Breast epithelium (tissue), 4 donors: ENCODE measurements at regions not wholly inside any gene's neighbourhood (a gene's known extent, or its start where the extent isn't known, plus 50 kb on each side); places are given as distances from the start of the nearest gene placed in this dataset.

Source experiments
- DNase-seq, 2 donors: peaks; one replicate each; pipeline ENCODE4 v3.0.0-alpha.2; 2019; ENCODE audit warnings: low spot score in 2 of 2
- H3K27ac ChIP-seq, 2 donors: fragments of 200-600 bp; sonication (generic) in 1 of 2; one replicate each; pipeline ENCODE4 v1.5.1; 2016 to 2019; ENCODE audit warnings: mild to moderate bottlenecking in 1 of 2
- H3K27me3 ChIP-seq, 2 donors: fragments of 200-600 bp; sonication (generic) in 1 of 2; one replicate each; pipeline versions ENCODE4 v1.5.1 to v1.6.0; 2017 to 2019; ENCODE audit warnings: control low read depth in 1 of 2, mild to moderate bottlenecking in 1 of 2
- H3K36me3 ChIP-seq: fragments of 200-600 bp; one replicate; pipeline ENCODE4 v1.5.1; 2019
- H3K4me1 ChIP-seq, 2 donors: fragments of 200-600 bp; sonication (generic); one replicate each; pipeline ENCODE4 v1.5.1; 2016 to 2019; ENCODE audit warnings: control low read depth in 1 of 2
- H3K4me3 ChIP-seq, 3 donors: fragments of 200-600 bp; sonication (generic); 1 replicate in 2 of 3; 2 replicates in 1 of 3; pipeline ENCODE4 v1.5.1; 2016 to 2019; ENCODE audit warnings: mild to moderate bottlenecking in 3 of 3, moderate library complexity in 2 of 3
- H3K9me3 ChIP-seq, 2 donors: fragments of 200-600 bp; sonication (generic) in 1 of 2; one replicate each; pipeline ENCODE4 v1.5.1; 2016 to 2019; ENCODE audit warnings: control low read depth in 1 of 2
- CTCF ChIP-seq, 3 donors: fragments of 450-650 bp; IDR thresholded peaks; one replicate each; pipeline ENCODE4 v1.5.1; 2016 to 2017; ENCODE audit warnings: antibody characterized with exemption in 3 of 3, mild to moderate bottlenecking in 3 of 3, moderate library complexity in 3 of 3
- POLR2A ChIP-seq: fragments of 450-650 bp; IDR thresholded peaks from one replicate; pipeline ENCODE4 v1.6.1; 2016; ENCODE audit warnings: antibody characterized with exemption, mild to moderate bottlenecking, moderate library complexity
- POLR2AphosphoS5 ChIP-seq, 3 donors: sonication (generic); formaldehyde crosslinking; IDR thresholded peaks; one replicate each; pipeline ENCODE4 v1.6.1; 2017; ENCODE audit warnings: antibody characterized with exemption in 3 of 3
- intact Hi-C: fragments of 100-400 bp; cut with DNase I; formaldehyde crosslinking; loops from one replicate; pipeline ENCODE4 v1.15.1; 2023; ENCODE audit warnings: low total_unique reads

GRCh38 chr5:118728191-118728590 is 260.2 kb downstream of the DTWD2 start:
- H3K36me3 ChIP-seq: no peaks in the 10 kb centered on the region
- no peak for DNase-seq
- no peaks in the 10 kb centered on the region for H3K27me3 ChIP-seq
- intact Hi-C loops: no loop called here
- TF ChIP-seq POLR2A: no peak
- TF ChIP-seq CTCF (IDR thresholded peaks at IDR 0.05): no peak
- no peak for TF ChIP-seq POLR2AphosphoS5 (IDR thresholded peaks at IDR 0.05)
- no peak overlapping the region for H3K4me3 ChIP-seq
- no peak overlapping the region for H3K27ac ChIP-seq
- no peaks in the 10 kb centered on the region for H3K4me1 ChIP-seq
- H3K9me3 ChIP-seq: no peaks in the 10 kb centered on the region

GRCh38 chr5:118726891-118727290 is 261.5 kb downstream of the DTWD2 start:
- DNase-seq: no peak
- Histone ChIP-seq H3K27me3 (no peaks in the 10 kb centered on the region), H3K27ac (no peak overlapping the region), H3K4me1 (no peaks in the 10 kb centered on the region), H3K4me3 (no peak overlapping the region), H3K36me3 (no peaks in the 10 kb centered on the region), H3K9me3 (no peaks in the 10 kb centered on the region)
- no peak for TF ChIP-seq CTCF (IDR thresholded peaks at IDR 0.05)
- no peak for TF ChIP-seq POLR2A
- no peak for TF ChIP-seq POLR2AphosphoS5 (IDR thresholded peaks at IDR 0.05)
- intact Hi-C loops: no loop called here

GRCh38 chr5:118723021-118723338 is 265.4 kb downstream of the DTWD2 start:
- no peak for TF ChIP-seq POLR2A
- no peak for TF ChIP-seq CTCF (IDR thresholded peaks at IDR 0.05)
- no peak for TF ChIP-seq POLR2AphosphoS5 (IDR thresholded peaks at IDR 0.05)
- Histone ChIP-seq H3K27me3 (no peaks in the 10 kb centered on the region), H3K4me3 (no peak overlapping the region), H3K36me3 (no peaks in the 10 kb centered on the region), H3K27ac (no peak overlapping the region), H3K4me1 (no peaks in the 10 kb centered on the region), H3K9me3 (no peaks in the 10 kb centered on the region)
- intact Hi-C loops: no loop called here
- DNase-seq: no peak

GRCh38 chr5:118722122-118723020 is 266.0 kb downstream of the DTWD2 start:
- Histone ChIP-seq H3K36me3 (no peaks in the 10 kb centered on the region), H3K4me3 (no peak overlapping the region), H3K4me1 (no peaks in the 10 kb centered on the region), H3K27ac (no peak overlapping the region), H3K9me3 (no peaks in the 10 kb centered on the region), H3K27me3 (no peaks in the 10 kb centered on the region)
- no peak for DNase-seq
- TF ChIP-seq CTCF (IDR thresholded peaks at IDR 0.05): no peak
- no peak for TF ChIP-seq POLR2A
- intact Hi-C loops: no loop called here

GRCh38 chr5:118711727-118712126 is 276.6 kb downstream of the DTWD2 start:
- H3K4me3 ChIP-seq: no peak overlapping the region
- intact Hi-C loops: no loop called here
- H3K27me3 ChIP-seq: no peaks in the 10 kb centered on the region
- no peaks in the 10 kb centered on the region for H3K36me3 ChIP-seq
- no peak overlapping the region for H3K27ac ChIP-seq
- H3K9me3 ChIP-seq: peaks cover 12 to 14% of the 10 kb centered on the region in 2 donors
- DNase-seq: no peak
- TF ChIP-seq POLR2AphosphoS5 (IDR thresholded peaks at IDR 0.05): no peak
- no peak for TF ChIP-seq CTCF (IDR thresholded peaks at IDR 0.05)
- no peak for TF ChIP-seq POLR2A
- H3K4me1 ChIP-seq: no peaks in the 10 kb centered on the region
